Rectal smooth muscle tissue (tissue), 1 donor: ENCODE measurements at regions not wholly inside any gene's neighbourhood (a gene's known extent, or its start where the extent isn't known, plus 50 kb on each side); places are given as distances from the start of the nearest gene placed in this dataset.

Experiments
- H3K27ac ChIP-seq: one replicate; pipeline ENCODE4 v1.7.0; 2013; ENCODE audit warnings: low read depth, low read length, inconsistent platforms
- H3K27me3 ChIP-seq: one replicate; pipeline ENCODE4 v1.7.0; 2013; ENCODE audit warnings: low read length; ENCODE audit not compliant: control insufficient read depth, insufficient read depth
- H3K36me3 ChIP-seq: one replicate; pipeline ENCODE4 v1.7.0; 2013; ENCODE audit warnings: low read length; ENCODE audit not compliant: control insufficient read depth, insufficient read depth
- H3K4me1 ChIP-seq: one replicate; pipeline ENCODE4 v1.7.0; 2013; ENCODE audit warnings: low read length; ENCODE audit not compliant: control insufficient read depth, insufficient read depth
- H3K4me3 ChIP-seq: one replicate; pipeline ENCODE4 v1.7.0; 2013; ENCODE audit warnings: low read length
- H3K9ac ChIP-seq: one replicate; pipeline ENCODE4 v1.7.0; 2013; ENCODE audit warnings: low read length

GRCh38 chr10:106498675-106499074 is 665.8 kb downstream of the SORCS1 start:
- Histone ChIP-seq H3K27ac (no peak overlapping the region), H3K4me1 (no peaks in the 10 kb centered on the region), H3K9ac (no peak overlapping the region), H3K27me3 (no peaks in the 10 kb centered on the region), H3K36me3 (no peaks in the 10 kb centered on the region), H3K4me3 (no peak overlapping the region)

- Histone ChIP-seq H3K36me3 (no peaks in the 10 kb centered on the region), H3K27ac (no peak overlapping the region), H3K27me3 (no peaks in the 10 kb centered on the region), H3K9ac (no peak overlapping the region), H3K4me3 (no peak overlapping the region), H3K4me1 (no peaks in the 10 kb centered on the region)
Observed at GRCh38 chr10:106495931-106496330, 668.6 kb downstream of the SORCS1 start.

- H3K36me3 ChIP-seq: no peaks in the 10 kb centered on the region
- no peak overlapping the region for H3K4me3 ChIP-seq
Observed at GRCh38 chr10:106493751-106494150, 670.8 kb downstream of the SORCS1 start.

GRCh38 chr10:106493226-106493625 is 671.3 kb downstream of the SORCS1 start:
- no peak overlapping the region for H3K9ac ChIP-seq
- no peaks in the 10 kb centered on the region for H3K27me3 ChIP-seq
- H3K4me3 ChIP-seq: no peak overlapping the region
- H3K27ac ChIP-seq: no peak overlapping the region
- H3K4me1 ChIP-seq: no peaks in the 10 kb centered on the region
- no peaks in the 10 kb centered on the region for H3K36me3 ChIP-seq

More at GRCh38 chr10:106493751-106494150, 670.8 kb downstream of the SORCS1 start:
- H3K27me3 ChIP-seq: no peaks in the 10 kb centered on the region
- H3K4me1 ChIP-seq: no peaks in the 10 kb centered on the region
- H3K27ac ChIP-seq: no peak overlapping the region
- no peak overlapping the region for H3K9ac ChIP-seq

- H3K4me1 ChIP-seq: no peaks in the 10 kb centered on the region
- no peaks in the 10 kb centered on the region for H3K27me3 ChIP-seq
- no peak overlapping the region for H3K4me3 ChIP-seq
- H3K36me3 ChIP-seq: no peaks in the 10 kb centered on the region
- no peak overlapping the region for H3K9ac ChIP-seq
- no peak overlapping the region for H3K27ac ChIP-seq
Observed at GRCh38 chr10:106487726-106488125, 676.8 kb downstream of the SORCS1 start.

- Histone ChIP-seq H3K4me3 (no peak overlapping the region), H3K9ac (no peak overlapping the region), H3K4me1 (no peaks in the 10 kb centered on the region), H3K27ac (no peak overlapping the region), H3K36me3 (no peaks in the 10 kb centered on the region), H3K27me3 (no peaks in the 10 kb centered on the region)
Observed at GRCh38 chr10:106481598-106482275, 682.8 kb downstream of the SORCS1 start.

GRCh38 chr10:106479636-106480035 is 684.9 kb downstream of the SORCS1 start:
- H3K4me3 ChIP-seq: no peak overlapping the region
- H3K36me3 ChIP-seq: no peaks in the 10 kb centered on the region
- H3K4me1 ChIP-seq: no peaks in the 10 kb centered on the region
- H3K27ac ChIP-seq: no peak overlapping the region
- no peak overlapping the region for H3K9ac ChIP-seq
- H3K27me3 ChIP-seq: no peaks in the 10 kb centered on the region

GRCh38 chr10:106474876-106475275 is 689.6 kb downstream of the SORCS1 start:
- no peak overlapping the region for H3K27ac ChIP-seq
- H3K36me3 ChIP-seq: no peaks in the 10 kb centered on the region
- no peak overlapping the region for H3K9ac ChIP-seq
- H3K27me3 ChIP-seq: no peaks in the 10 kb centered on the region
- no peaks in the 10 kb centered on the region for H3K4me1 ChIP-seq
- H3K4me3 ChIP-seq: no peak overlapping the region

GRCh38 chr10:106473129-106473685 is 691.3 kb downstream of the SORCS1 start:
- Histone ChIP-seq H3K9ac (no peak overlapping the region), H3K36me3 (no peaks in the 10 kb centered on the region), H3K27me3 (no peaks in the 10 kb centered on the region), H3K4me1 (no peaks in the 10 kb centered on the region), H3K4me3 (no peak overlapping the region), H3K27ac (no peak overlapping the region)

GRCh38 chr10:106467506-106467905 is 697.0 kb downstream of the SORCS1 start:
- Histone ChIP-seq H3K9ac (no peak overlapping the region), H3K4me3 (no peak overlapping the region), H3K4me1 (no peaks in the 10 kb centered on the region), H3K27me3 (no peaks in the 10 kb centered on the region), H3K27ac (no peak overlapping the region), H3K36me3 (no peaks in the 10 kb centered on the region)

- Histone ChIP-seq H3K9ac (no peak overlapping the region), H3K4me1 (no peaks in the 10 kb centered on the region), H3K4me3 (no peak overlapping the region), H3K27me3 (no peaks in the 10 kb centered on the region), H3K36me3 (no peaks in the 10 kb centered on the region), H3K27ac (no peak overlapping the region)
Observed at GRCh38 chr10:106457522-106457921, 707.0 kb downstream of the SORCS1 start.

- no peaks in the 10 kb centered on the region for H3K27me3 ChIP-seq
- H3K4me3 ChIP-seq: no peak overlapping the region
Observed at GRCh38 chr10:106454233-106454632, 710.3 kb downstream of the SORCS1 start.

GRCh38 chr10:106450966-106451365 is 713.5 kb downstream of the SORCS1 start:
- H3K36me3 ChIP-seq: no peaks in the 10 kb centered on the region
- no peak overlapping the region for H3K9ac ChIP-seq
- H3K27ac ChIP-seq: no peak overlapping the region
- no peaks in the 10 kb centered on the region for H3K27me3 ChIP-seq
- H3K4me1 ChIP-seq: no peaks in the 10 kb centered on the region
- H3K4me3 ChIP-seq: no peak overlapping the region

More at GRCh38 chr10:106454233-106454632, 710.3 kb downstream of the SORCS1 start:
- H3K27ac ChIP-seq: no peak overlapping the region
- H3K9ac ChIP-seq: no peak overlapping the region
- H3K4me1 ChIP-seq: no peaks in the 10 kb centered on the region
- H3K36me3 ChIP-seq: no peaks in the 10 kb centered on the region
